GM12878 (cell line): ENCODE measurements at regions not wholly inside any gene's neighbourhood (a gene's known extent, or its start where the extent isn't known, plus 50 kb on each side); places are given as distances from the start of the nearest gene placed in this dataset.

Experiments used
- CREM ChIP-seq: IDR thresholded peaks from 2 replicates; pipeline ENCODE4 v1.6.1; 2014; ENCODE audit warnings: antibody characterized with exemption, low read depth
- EP300 ChIP-seq, 2 experiments: fragments of 150-350 bp in 1 of 2; IDR thresholded peaks; 2 replicates each; pipeline ENCODE4 v1.6.1; 2011 to 2012; ENCODE audit warnings: low read depth in 2 of 2, low read length in 2 of 2, borderline replicate concordance in 1 of 2, improper control_type of control experiment in 1 of 2, inconsistent platforms in 1 of 2; ENCODE audit not compliant: control insufficient read depth in 1 of 2
- ESRRA ChIP-seq: IDR thresholded peaks from 2 replicates; pipeline ENCODE4 v1.6.1; 2012; ENCODE audit warnings: mild to moderate bottlenecking, low read length, improper control_type of control experiment
- HDAC2 ChIP-seq: fragments of 200-600 bp; sonication (generic); IDR thresholded peaks from 2 replicates; pipeline ENCODE4 v1.6.1; 2017
- MAX ChIP-seq: IDR thresholded peaks from 2 replicates; pipeline ENCODE4 v1.6.1; 2012; ENCODE audit warnings: low read depth, low read length, improper control_type of control experiment
- MEF2A ChIP-seq: IDR thresholded peaks from 2 replicates; pipeline ENCODE4 v1.6.1; 2011; ENCODE audit warnings: low read depth, mild to moderate bottlenecking, low read length, moderate library complexity; ENCODE audit not compliant: insufficient read depth
- RAD21 ChIP-seq: IDR thresholded peaks from 2 replicates; pipeline ENCODE4 v1.6.1; 2011; ENCODE audit warnings: mild to moderate bottlenecking, low read depth, low read length, moderate library complexity; ENCODE audit not compliant: insufficient read depth
- SREBF2 ChIP-seq: IDR thresholded peaks from 2 replicates; pipeline ENCODE4 v1.6.1; 2012; ENCODE audit warnings: mild to moderate bottlenecking, low read length
- YY1 ChIP-seq: IDR thresholded peaks from 2 replicates; pipeline ENCODE4 v1.6.1; 2011; ENCODE audit warnings: low read depth, mild to moderate bottlenecking, low read length
- TF ChIP-seq, protein P1 (sequence below), 3 experiments: IDR thresholded peaks in 2 of 3; conservative IDR thresholded peaks in 1 of 3; 2 replicates each; pipeline ENCODE4 v1.5.1; 2011; ENCODE audit warnings: low read depth in 3 of 3, low read length in 3 of 3, mild to moderate bottlenecking in 3 of 3, control low read depth in 2 of 3, moderate library complexity in 2 of 3, inconsistent platforms in 1 of 3, mixed read lengths in 1 of 3; ENCODE audit not compliant: control insufficient read depth in 2 of 3, insufficient read depth in 1 of 3; ENCODE audit errors: extremely low read depth in 1 of 3
- TF ChIP-seq, protein P2 (sequence below): fragments of 450-650 bp; formaldehyde crosslinking; IDR thresholded peaks from 2 replicates; pipeline ENCODE4 v1.4.0; 2022; ENCODE audit warnings: mild to moderate bottlenecking, moderate library complexity
- TF ChIP-seq, protein P3 (sequence below): fragments of 450-650 bp; IDR thresholded peaks from 2 replicates; pipeline ENCODE4 v1.6.1; 2016; ENCODE audit warnings: mild to moderate bottlenecking

DNA sequence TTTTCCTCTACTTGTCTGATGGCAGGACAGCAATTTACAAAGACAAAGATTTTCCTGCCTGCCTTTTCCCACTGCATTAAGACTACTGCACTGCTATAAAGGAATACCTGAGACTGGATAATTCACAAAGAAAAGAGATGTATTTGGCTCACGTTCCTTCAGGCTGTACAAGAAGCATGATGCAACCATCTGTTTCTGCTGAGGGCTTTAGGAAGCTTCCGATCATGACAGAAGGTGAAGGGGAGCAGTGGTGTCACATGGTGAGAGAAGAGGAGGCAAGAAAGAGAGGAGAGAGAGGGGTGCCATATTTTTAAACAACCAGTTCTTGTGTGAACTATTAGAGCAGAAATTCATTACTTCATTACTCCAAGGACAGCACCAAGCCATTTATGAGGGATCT is 617.1 kb upstream of the HTR2C start:
- TF ChIP-seq, protein P1, sequence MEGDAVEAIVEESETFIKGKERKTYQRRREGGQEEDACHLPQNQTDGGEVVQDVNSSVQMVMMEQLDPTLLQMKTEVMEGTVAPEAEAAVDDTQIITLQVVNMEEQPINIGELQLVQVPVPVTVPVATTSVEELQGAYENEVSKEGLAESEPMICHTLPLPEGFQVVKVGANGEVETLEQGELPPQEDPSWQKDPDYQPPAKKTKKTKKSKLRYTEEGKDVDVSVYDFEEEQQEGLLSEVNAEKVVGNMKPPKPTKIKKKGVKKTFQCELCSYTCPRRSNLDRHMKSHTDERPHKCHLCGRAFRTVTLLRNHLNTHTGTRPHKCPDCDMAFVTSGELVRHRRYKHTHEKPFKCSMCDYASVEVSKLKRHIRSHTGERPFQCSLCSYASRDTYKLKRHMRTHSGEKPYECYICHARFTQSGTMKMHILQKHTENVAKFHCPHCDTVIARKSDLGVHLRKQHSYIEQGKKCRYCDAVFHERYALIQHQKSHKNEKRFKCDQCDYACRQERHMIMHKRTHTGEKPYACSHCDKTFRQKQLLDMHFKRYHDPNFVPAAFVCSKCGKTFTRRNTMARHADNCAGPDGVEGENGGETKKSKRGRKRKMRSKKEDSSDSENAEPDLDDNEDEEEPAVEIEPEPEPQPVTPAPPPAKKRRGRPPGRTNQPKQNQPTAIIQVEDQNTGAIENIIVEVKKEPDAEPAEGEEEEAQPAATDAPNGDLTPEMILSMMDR (IDR thresholded peaks at IDR 0.05 in 2 of 3, conservative IDR thresholded peaks at IDR 0.05 in 1 of 3; ENCODE audit: control insufficient read depth in 2 of 3, extremely low read depth in 1 of 3, insufficient read depth in 1 of 3, low read depth in 3 of 3, low read length in 3 of 3) = no peak
- TF ChIP-seq, protein P2, sequence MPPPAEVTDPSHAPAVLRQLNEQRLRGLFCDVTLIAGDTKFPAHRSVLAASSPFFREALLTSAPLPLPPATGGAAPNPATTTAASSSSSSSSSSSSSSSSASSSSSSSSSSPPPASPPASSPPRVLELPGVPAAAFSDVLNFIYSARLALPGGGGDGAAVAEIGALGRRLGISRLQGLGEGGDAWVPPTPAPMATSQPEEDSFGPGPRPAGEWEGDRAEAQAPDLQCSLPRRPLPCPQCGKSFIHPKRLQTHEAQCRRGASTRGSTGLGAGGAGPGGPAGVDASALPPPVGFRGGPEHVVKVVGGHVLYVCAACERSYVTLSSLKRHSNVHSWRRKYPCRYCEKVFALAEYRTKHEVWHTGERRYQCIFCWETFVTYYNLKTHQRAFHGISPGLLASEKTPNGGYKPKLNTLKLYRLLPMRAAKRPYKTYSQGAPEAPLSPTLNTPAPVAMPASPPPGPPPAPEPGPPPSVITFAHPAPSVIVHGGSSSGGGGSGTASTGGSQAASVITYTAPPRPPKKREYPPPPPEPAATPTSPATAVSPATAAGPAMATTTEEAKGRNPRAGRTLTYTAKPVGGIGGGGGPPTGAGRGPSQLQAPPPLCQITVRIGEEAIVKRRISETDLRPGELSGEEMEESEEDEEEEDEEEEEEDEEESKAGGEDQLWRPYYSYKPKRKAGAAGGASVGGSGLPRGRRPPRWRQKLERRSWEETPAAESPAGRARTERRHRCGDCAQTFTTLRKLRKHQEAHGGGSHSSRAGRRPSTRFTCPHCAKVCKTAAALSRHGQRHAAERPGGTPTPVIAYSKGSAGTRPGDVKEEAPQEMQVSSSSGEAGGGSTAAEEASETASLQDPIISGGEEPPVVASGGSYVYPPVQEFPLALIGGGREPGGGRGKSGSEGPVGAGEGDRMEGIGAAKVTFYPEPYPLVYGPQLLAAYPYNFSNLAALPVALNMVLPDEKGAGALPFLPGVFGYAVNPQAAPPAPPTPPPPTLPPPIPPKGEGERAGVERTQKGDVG = no peak
- no peak for TF ChIP-seq SREBF2
- no peak for TF ChIP-seq ESRRA
- TF ChIP-seq YY1 = no peak
- TF ChIP-seq CREM = no peak
- no peak for TF ChIP-seq HDAC2
- no peak for TF ChIP-seq RAD21
- no peak for TF ChIP-seq MAX
- TF ChIP-seq EP300 (IDR thresholded peaks at IDR 0.05; ENCODE audit: borderline replicate concordance in 1 of 2, control insufficient read depth in 1 of 2, low read depth in 2 of 2, low read length in 2 of 2) = no peak
- TF ChIP-seq MEF2A = no peak
- TF ChIP-seq, protein P3, sequence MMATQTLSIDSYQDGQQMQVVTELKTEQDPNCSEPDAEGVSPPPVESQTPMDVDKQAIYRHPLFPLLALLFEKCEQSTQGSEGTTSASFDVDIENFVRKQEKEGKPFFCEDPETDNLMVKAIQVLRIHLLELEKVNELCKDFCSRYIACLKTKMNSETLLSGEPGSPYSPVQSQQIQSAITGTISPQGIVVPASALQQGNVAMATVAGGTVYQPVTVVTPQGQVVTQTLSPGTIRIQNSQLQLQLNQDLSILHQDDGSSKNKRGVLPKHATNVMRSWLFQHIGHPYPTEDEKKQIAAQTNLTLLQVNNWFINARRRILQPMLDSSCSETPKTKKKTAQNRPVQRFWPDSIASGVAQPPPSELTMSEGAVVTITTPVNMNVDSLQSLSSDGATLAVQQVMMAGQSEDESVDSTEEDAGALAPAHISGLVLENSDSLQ = no peak
